NCI-H2107 (cell line): ENCODE measurements at regions not wholly inside any gene's neighbourhood (a gene's known extent, or its start where the extent isn't known, plus 50 kb on each side); places are given as distances from the start of the nearest gene placed in this dataset.

Experiments used
- DNase-seq: peaks from one replicate; lab custom pipeline; 2025; lab: John Stamatoyannopoulos, UW

DNA sequence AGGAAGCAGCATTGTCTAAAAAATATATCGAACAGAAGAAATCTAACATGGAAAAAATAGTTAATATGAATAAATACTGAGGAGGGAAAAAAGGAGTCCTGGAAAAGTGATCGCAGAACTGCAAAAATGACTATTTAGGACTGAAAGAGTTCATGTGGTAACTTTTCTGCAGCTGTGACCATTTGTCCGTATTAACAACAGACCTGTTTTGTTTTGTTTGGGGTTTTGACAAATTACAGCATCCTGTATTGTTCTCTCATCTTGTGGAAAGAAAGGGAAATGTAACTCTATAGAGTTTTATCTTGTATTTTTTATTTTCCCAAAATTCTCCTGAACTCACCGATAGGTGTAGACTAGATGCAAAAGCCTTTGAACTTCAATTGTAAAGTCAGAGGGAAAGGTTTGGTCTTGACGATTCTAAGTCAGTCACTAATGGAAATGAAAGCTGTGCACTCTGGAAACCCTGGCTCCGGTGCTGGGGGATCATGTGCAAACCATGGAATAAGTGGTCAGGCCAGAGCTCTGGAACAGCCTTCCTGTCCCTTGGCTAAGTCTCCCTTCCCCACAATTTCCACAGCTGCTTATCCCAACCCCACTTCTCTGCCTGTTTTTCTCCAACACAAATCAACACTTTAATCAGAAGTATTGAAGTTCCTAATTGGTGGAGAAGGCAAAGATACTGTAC lies 51.2 kb upstream of the MARCKS start:
- no peak for DNase-seq
